ENCODE measurements at regions not wholly inside any gene's neighbourhood (a gene's known extent, or its start where the extent isn't known, plus 50 kb on each side); places are given as distances from the start of the nearest gene placed in this dataset.

DNA sequence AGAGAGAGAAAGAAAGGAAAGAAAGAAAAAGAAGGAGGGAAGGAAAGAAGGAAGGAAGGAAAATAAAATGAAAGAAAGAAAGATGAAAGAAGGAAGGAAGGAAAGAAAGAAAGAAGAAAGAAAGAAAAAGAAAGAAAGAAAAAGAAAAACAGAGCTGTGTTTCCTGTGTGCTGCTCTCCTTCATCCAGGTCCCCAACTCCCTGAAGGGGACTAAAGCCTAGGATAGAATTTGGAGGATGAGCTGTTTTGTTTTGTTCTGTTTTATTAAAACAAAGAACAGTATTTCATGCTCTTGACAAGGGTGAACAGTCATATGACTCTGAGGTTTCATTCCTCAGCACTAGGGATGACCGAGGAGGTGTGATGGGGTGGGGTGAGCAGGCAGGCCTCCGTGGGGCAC is 164.8 kb upstream of the NDN start:
- intact Hi-C loops (cut with DNase I): no loop called here
- DNase-seq (no peak), ATAC-seq (no peak)
- Histone ChIP-seq H3K27ac (no peak overlapping the region), H3K9me3 (no peaks in the 10 kb centered on the region), H3K4me3 (no peak overlapping the region), H3K27me3 (no peaks in the 10 kb centered on the region), H3K4me1 (no peaks in the 10 kb centered on the region), H3K36me3 (no peaks in the 10 kb centered on the region)
- TF ChIP-seq, protein P1, sequence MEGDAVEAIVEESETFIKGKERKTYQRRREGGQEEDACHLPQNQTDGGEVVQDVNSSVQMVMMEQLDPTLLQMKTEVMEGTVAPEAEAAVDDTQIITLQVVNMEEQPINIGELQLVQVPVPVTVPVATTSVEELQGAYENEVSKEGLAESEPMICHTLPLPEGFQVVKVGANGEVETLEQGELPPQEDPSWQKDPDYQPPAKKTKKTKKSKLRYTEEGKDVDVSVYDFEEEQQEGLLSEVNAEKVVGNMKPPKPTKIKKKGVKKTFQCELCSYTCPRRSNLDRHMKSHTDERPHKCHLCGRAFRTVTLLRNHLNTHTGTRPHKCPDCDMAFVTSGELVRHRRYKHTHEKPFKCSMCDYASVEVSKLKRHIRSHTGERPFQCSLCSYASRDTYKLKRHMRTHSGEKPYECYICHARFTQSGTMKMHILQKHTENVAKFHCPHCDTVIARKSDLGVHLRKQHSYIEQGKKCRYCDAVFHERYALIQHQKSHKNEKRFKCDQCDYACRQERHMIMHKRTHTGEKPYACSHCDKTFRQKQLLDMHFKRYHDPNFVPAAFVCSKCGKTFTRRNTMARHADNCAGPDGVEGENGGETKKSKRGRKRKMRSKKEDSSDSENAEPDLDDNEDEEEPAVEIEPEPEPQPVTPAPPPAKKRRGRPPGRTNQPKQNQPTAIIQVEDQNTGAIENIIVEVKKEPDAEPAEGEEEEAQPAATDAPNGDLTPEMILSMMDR (IDR thresholded peaks at IDR 0.05): no peak

GRCh38 chr15:23853286-23853685 is 166.2 kb upstream of the NDN start:
- Histone ChIP-seq H3K27ac (no peak overlapping the region), H3K27me3 (no peaks in the 10 kb centered on the region)
- no peak for ATAC-seq

DNA sequence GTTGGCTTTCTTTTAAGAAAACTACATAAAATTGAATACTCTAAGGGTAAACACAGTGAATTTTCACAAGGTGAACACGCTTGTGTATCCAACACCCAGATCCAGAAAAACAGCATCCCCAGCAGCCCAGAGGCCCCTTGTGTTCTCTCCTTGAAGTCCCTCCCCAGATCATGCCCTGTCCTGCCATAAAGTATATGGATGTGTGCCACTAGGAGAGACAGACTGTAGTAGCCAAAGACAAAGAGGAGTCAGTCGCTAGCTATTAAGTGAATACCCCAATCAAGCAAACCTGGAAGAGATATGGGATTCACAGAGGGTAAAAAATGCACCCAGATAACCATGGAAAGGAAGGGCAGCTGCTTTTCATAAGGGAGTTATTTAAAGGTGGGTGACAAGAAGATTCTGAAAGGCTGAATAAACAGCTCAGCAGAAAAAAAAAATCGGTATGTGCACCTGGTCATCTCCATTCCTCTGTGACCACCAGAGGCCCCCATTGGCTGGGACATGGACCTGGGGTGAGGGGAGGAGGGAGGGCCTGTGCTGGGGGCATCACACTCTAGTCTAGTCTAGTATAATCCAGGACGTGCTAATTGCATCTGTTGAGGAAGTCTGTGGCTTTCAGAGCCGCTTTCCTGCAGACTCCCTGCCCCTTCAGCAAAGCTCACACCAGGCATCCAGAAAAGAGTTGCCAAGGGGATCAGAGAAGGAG is 167.3 kb upstream of the NDN start:
- no peak for ATAC-seq
- intact Hi-C loops (cut with DNase I): no loop called here
- no peak for DNase-seq
- Histone ChIP-seq H3K27me3 (no peaks in the 10 kb centered on the region), H3K9me3 (no peaks in the 10 kb centered on the region), H3K27ac (no peak overlapping the region), H3K36me3 (no peaks in the 10 kb centered on the region), H3K4me1 (no peaks in the 10 kb centered on the region), H3K4me3 (no peak overlapping the region)
- TF ChIP-seq, protein P1 (IDR thresholded peaks at IDR 0.05): no peak

More at GRCh38 chr15:23853286-23853685, 166.2 kb upstream of the NDN start:
- TF ChIP-seq, protein P1 (IDR thresholded peaks at IDR 0.05): no peak
- DNase-seq: no peak
- Histone ChIP-seq H3K4me1 (no peaks in the 10 kb centered on the region), H3K9me3 (no peaks in the 10 kb centered on the region), H3K36me3 (no peaks in the 10 kb centered on the region), H3K4me3 (no peak overlapping the region)
- intact Hi-C loops (cut with DNase I): no loop called here

- Histone ChIP-seq H3K4me3 (no peak overlapping the region), H3K27me3 (no peaks in the 10 kb centered on the region), H3K4me1 (no peaks in the 10 kb centered on the region), H3K36me3 (no peaks in the 10 kb centered on the region), H3K9me3 (no peaks in the 10 kb centered on the region), H3K27ac (no peak overlapping the region)
- DNase-seq: no peak
- TF ChIP-seq, protein P1 (IDR thresholded peaks at IDR 0.05): no peak
- ATAC-seq: no peak
- intact Hi-C loops (cut with DNase I): no loop called here
These were observed 168.0 kb upstream of the NDN start for GRCh38 chr15:23854912-23855659.

- ATAC-seq (no peak), DNase-seq (no peak)
- H3K4me3 ChIP-seq: no peak overlapping the region
- H3K27ac ChIP-seq: no peak overlapping the region
- H3K4me1 ChIP-seq: no peaks in the 10 kb centered on the region
- H3K27me3 ChIP-seq: no peaks in the 10 kb centered on the region
- no peaks in the 10 kb centered on the region for H3K36me3 ChIP-seq
- TF ChIP-seq, protein P1 (IDR thresholded peaks at IDR 0.05): no peak
- intact Hi-C loops (cut with DNase I): no loop called here
- H3K9me3 ChIP-seq: no peaks in the 10 kb centered on the region
These were observed 168.8 kb upstream of the NDN start for GRCh38 chr15:23855947-23856346.
